SK-N-SH (cell line): ENCODE measurements at regions not wholly inside any gene's neighbourhood (a gene's known extent, or its start where the extent isn't known, plus 50 kb on each side); places are given as distances from the start of the nearest gene placed in this dataset.

Experiments used
- CTCF ChIP-seq: fragments of 200-600 bp; sonication (generic); IDR thresholded peaks from 2 replicates; pipeline ENCODE4 v1.6.1; 2017; ENCODE audit warnings: antibody characterized with exemption, mild to moderate bottlenecking, moderate library complexity
- EP300 ChIP-seq, 2 experiments: IDR thresholded peaks; 2 replicates each; pipeline versions ENCODE4 v1.4.0 to v1.6.1; 2012; ENCODE audit warnings: borderline replicate concordance in 1 of 2, low read depth in 1 of 2, low read length in 1 of 2
- EZH2phosphoT487 ChIP-seq: fragments of 200-600 bp; sonication (generic); IDR thresholded peaks from 2 replicates; pipeline ENCODE4 v1.6.1; 2017; ENCODE audit warnings: low read depth, mixed run types, mild to moderate bottlenecking, antibody characterized with exemption, moderate library complexity, borderline replicate concordance
- FOSL2 ChIP-seq: IDR thresholded peaks from 2 replicates; pipeline ENCODE4 v1.4.0; 2012; ENCODE audit warnings: low read depth, mild to moderate bottlenecking, moderate library complexity, borderline replicate concordance
- FOXM1 ChIP-seq: IDR thresholded peaks from 2 replicates; pipeline ENCODE4 v1.4.0; 2012; ENCODE audit warnings: low read depth, mild to moderate bottlenecking
- JUND ChIP-seq: IDR thresholded peaks from 2 replicates; pipeline ENCODE4 v1.4.0; 2012
- MEF2A ChIP-seq: IDR thresholded peaks from 2 replicates; pipeline ENCODE4 v1.4.0; 2012; ENCODE audit warnings: low read depth, borderline replicate concordance
- NFIC ChIP-seq: IDR thresholded peaks from 2 replicates; pipeline ENCODE4 v1.4.0; 2012; ENCODE audit warnings: borderline replicate concordance
- POLR2AphosphoS5 ChIP-seq: IDR thresholded peaks from 2 replicates; pipeline ENCODE4 v1.6.1; 2012; ENCODE audit warnings: low read depth, low read length
- RAD21 ChIP-seq: IDR thresholded peaks from 2 replicates; pipeline ENCODE4 v1.6.1; 2012; ENCODE audit warnings: mild to moderate bottlenecking, low read length
- RFX5 ChIP-seq: IDR thresholded peaks from 2 replicates; pipeline ENCODE4 v1.6.1; 2012; ENCODE audit warnings: mild to moderate bottlenecking, improper control_type of control experiment, low read length
- TAF1 ChIP-seq: IDR thresholded peaks from 2 replicates; pipeline ENCODE4 v1.6.1; 2012; ENCODE audit warnings: low read depth, mild to moderate bottlenecking, low read length, moderate library complexity, borderline replicate concordance
- USF1 ChIP-seq: IDR thresholded peaks from 2 replicates; pipeline ENCODE4 v1.4.0; 2012; ENCODE audit warnings: low read depth, borderline replicate concordance
- ZBTB33 ChIP-seq: IDR thresholded peaks from 2 replicates; pipeline ENCODE4 v1.4.0; 2012; ENCODE audit warnings: low read depth, borderline replicate concordance

GRCh38 chr15:35691173-35691761 lies 145.3 kb upstream of the DPH6 start:
- TF ChIP-seq EZH2phosphoT487 (no peak), NFIC (no peak), CTCF (no peak), POLR2AphosphoS5 (no peak), JUND (no peak), MEF2A (no peak), RAD21 (no peak), ZBTB33 (no peak), FOSL2 (no peak), EP300 (IDR thresholded peaks at IDR 0.05; ENCODE audit: borderline replicate concordance in 1 of 2, low read depth in 1 of 2, low read length in 1 of 2) (no peak), USF1 (no peak), TAF1 (no peak), RFX5 (no peak), FOXM1 (no peak)
